GM12878 (cell line): ENCODE measurements at regions not wholly inside any gene's neighbourhood (a gene's known extent, or its start where the extent isn't known, plus 50 kb on each side); places are given as distances from the start of the nearest gene placed in this dataset.
A peak's percentile ranks its signal among the peaks of the same experiment; 100 is the strongest.

Experiments
- ATAC-seq: fragments of 200-7000 bp; cut with Tn5 transposase; 3 replicates; pipeline ENCODE4 v1.9.1; 2020; ENCODE audit warnings: mild to moderate bottlenecking, moderate library complexity
- BruUV-seq: library from RNA; stranded (reverse); fragments of 400-500 nt; replicated peaks from 2 replicates; lab custom pipeline; 2021; lab: Mats Ljungman, UMichigan
- CTCF ChIA-PET: fragments of 300-600 bp; sonication (Branson Sonifier 250); formaldehyde crosslinking; extraction: SDS; loops from one replicate; lab custom pipeline; 2021; ENCODE audit warnings: inconsistent platforms; lab: Yijun Ruan, JAX
- POLR2A ChIA-PET: fragments of 350-600 bp; formaldehyde crosslinking; extraction: SDS; loops from one replicate; lab custom pipeline; 2021; ENCODE audit warnings: inconsistent platforms; lab: Charles Lee
- RAD21 ChIA-PET: fragments of 300-600 bp; sonication (Branson Sonifier 250); formaldehyde crosslinking; loops from one replicate; lab custom pipeline; 2023; ENCODE audit warnings: antibody characterized with exemption; ENCODE audit not compliant: unreplicated experiment; lab: Charles Lee
- SMC1A ChIA-PET: fragments of 300-600 bp; sonication (Branson Sonifier 250); formaldehyde crosslinking; loops from one replicate; lab custom pipeline; 2023; ENCODE audit not compliant: unreplicated experiment, uncharacterized antibody; lab: Charles Lee
- DNase-seq: peaks from one replicate; pipeline ENCODE4 v3.0.0-alpha.2; 2011; ENCODE audit warnings: low read depth, low spot score
- FAIRE-seq: peaks from 3 replicates; lab custom pipeline; 2011; peaks lifted over from hg19 to GRCh38; lab: Jason Lieb, UNC
- H2AFZ ChIP-seq: 2 replicates; pipeline ENCODE4 v1.6.0; 2011; ENCODE audit warnings: low read depth, low read length, control low read depth; ENCODE audit not compliant: control insufficient read depth
- H3K27ac ChIP-seq: 2 replicates; pipeline ENCODE4 v1.5.1; 2011; ENCODE audit warnings: control low read depth; ENCODE audit not compliant: control insufficient read depth, insufficient read depth
- H3K27me3 ChIP-seq, 2 experiments: replicated peaks in 1 of 2; 2 replicates each; pipeline versions ENCODE4 v1.6.0 to v1.6.1; 2011; ENCODE audit warnings: low read length in 1 of 2; ENCODE audit not compliant: control insufficient read depth in 2 of 2, insufficient read depth in 2 of 2
- H3K36me3 ChIP-seq, 2 experiments: 2 replicates each; pipeline ENCODE4 v1.5.1; 2011; ENCODE audit warnings: low read length in 1 of 2; ENCODE audit not compliant: control insufficient read depth in 2 of 2, insufficient read depth in 2 of 2
- H3K4me1 ChIP-seq: 2 replicates; pipeline ENCODE4 v1.6.1; 2011; ENCODE audit warnings: mild to moderate bottlenecking, low read length, moderate library complexity, mixed read lengths; ENCODE audit not compliant: control insufficient read depth, insufficient read depth
- H3K4me2 ChIP-seq: 2 replicates; pipeline ENCODE4 v1.6.0; 2011; ENCODE audit warnings: control low read depth; ENCODE audit not compliant: control insufficient read depth, insufficient read depth
- H3K4me3 ChIP-seq: fragments of 200-600 bp; sonication (generic); 2 replicates; pipeline ENCODE4 v1.5.1; 2016
- H3K79me2 ChIP-seq: 2 replicates; pipeline ENCODE4 v1.6.0; 2011; ENCODE audit warnings: low read length; ENCODE audit not compliant: control insufficient read depth, insufficient read depth
- H3K9ac ChIP-seq: 2 replicates; pipeline ENCODE4 v1.8.0; 2011; ENCODE audit warnings: low read length, control low read depth, mixed read lengths; ENCODE audit not compliant: control insufficient read depth, insufficient read depth
- H3K9me3 ChIP-seq: replicated peaks from 3 replicates; pipeline ENCODE4 v1.5.1; 2011; ENCODE audit warnings: mild to moderate bottlenecking, low read length; ENCODE audit not compliant: control insufficient read depth, insufficient read depth
- H4K20me1 ChIP-seq: 2 replicates; pipeline ENCODE4 v1.6.0; 2011; ENCODE audit not compliant: control insufficient read depth, insufficient read depth
- RELA ChIP-seq: fragments of 450-650 bp; IDR thresholded peaks from 2 replicates; pipeline ENCODE4 v1.8.0; 2014; ENCODE audit warnings: borderline replicate concordance; ENCODE audit not compliant: partially characterized antibody
- RUNX3 ChIP-seq: IDR thresholded peaks from 2 replicates; pipeline ENCODE4 v1.6.1; 2012; ENCODE audit warnings: low read length, inconsistent platforms
- SPI1 ChIP-seq: IDR thresholded peaks from 2 replicates; pipeline ENCODE4 v1.6.1; 2011; ENCODE audit warnings: low read depth, mild to moderate bottlenecking, low read length, moderate library complexity, borderline replicate concordance; ENCODE audit not compliant: insufficient read depth
- STAT1 ChIP-seq: fragments of 450-650 bp; conservative IDR thresholded peaks from 2 replicates; pipeline ENCODE4 v1.6.1; 2014; ENCODE audit warnings: antibody characterized with exemption, mild to moderate bottlenecking
- WGBS: methylation state at CpG from one replicate; pipeline ENCODE4 v1.1.6; 2016; ENCODE audit warnings: low lambda C conversion rate; ENCODE audit not compliant: insufficient replicate concordance, insufficient coverage; ENCODE audit errors: missing lambda C conversion rate; 5-methylcytosine and 5-hydroxymethylcytosine counted together
- in situ Hi-C: fragments of 300-500 bp; cut with MboI; formaldehyde crosslinking; loops from 9 replicates; pipeline ENCODE4 v1.14.3; 2018; ENCODE audit warnings: mixed read lengths
- intact Hi-C: fragments of 100-400 bp; cut with micrococcal nuclease; formaldehyde crosslinking; loops from one replicate; pipeline ENCODE4 v1.14.2; 2022; ENCODE audit not compliant: unreplicated experiment

DNA sequence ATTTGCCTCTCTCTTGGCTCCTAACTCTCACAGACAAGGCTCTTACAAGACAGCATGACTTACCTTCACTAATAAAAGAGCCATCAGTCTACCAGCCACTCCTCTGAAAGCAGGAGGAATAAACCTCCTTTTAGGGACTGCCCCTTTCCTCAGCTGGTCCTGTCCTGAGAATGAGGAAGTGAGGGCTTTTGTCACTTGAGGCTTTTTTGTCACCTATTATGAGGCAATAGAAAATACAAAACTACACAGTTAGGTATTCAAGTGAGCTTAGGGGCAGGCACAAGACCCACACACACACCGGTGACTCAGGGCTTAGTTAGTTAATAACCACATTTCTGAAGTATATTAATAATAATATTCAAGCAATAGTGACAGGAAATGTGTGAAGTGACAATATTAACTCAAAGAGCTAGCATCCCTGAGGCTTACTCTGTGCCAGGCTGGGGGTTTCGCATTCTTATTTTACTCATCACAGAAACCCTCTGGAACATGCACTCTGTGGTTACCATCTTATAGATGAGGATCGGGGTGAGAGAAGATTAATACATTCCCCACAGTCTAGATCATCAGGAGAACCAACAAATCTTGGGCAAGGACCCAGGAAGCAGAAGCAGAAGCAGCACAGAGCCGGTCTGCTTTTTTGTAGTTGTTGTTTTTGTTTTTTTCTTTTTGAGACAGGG is 379.9 kb downstream of the LIG4 start:
- ATAC-seq, result peak; percentile 74
- no peak for DNase-seq
- BruUV-seq, result no TSS peak
- in situ Hi-C loops, result no loop called here
- no peak for FAIRE-seq
- Histone ChIP-seq H2AFZ (no peak overlapping the region), H3K79me2 (no peaks in the 10 kb centered on the region), H3K4me2 (no peak overlapping the region), H3K27me3 (no peaks in the 10 kb centered on the region), H4K20me1 (no peaks in the 10 kb centered on the region), H3K36me3 (no peaks in the 10 kb centered on the region), H3K9ac (no peak overlapping the region), H3K4me1 (no peaks in the 10 kb centered on the region)
- 26% methylated on average over 4 of the region's 4 CpGs for WGBS
- ChIA-PET SMC1A (no interaction called here), POLR2A (no interaction called here)
- intact Hi-C loops, result no loop called here
- TF ChIP-seq SPI1, result peak; percentile 76; the same call in 1 of the 2 replicates
- no peak for TF ChIP-seq RELA
- TF ChIP-seq, all 136 proteins: peak for 1
- H3K9me3 ChIP-seq, result no peaks in the 10 kb centered on the region
- H3K4me3 ChIP-seq, result no peak overlapping the region
- RAD21 ChIA-PET, result no interaction called here
- CTCF ChIA-PET, result no interaction called here
- no peak overlapping the region for H3K27ac ChIP-seq

DNA sequence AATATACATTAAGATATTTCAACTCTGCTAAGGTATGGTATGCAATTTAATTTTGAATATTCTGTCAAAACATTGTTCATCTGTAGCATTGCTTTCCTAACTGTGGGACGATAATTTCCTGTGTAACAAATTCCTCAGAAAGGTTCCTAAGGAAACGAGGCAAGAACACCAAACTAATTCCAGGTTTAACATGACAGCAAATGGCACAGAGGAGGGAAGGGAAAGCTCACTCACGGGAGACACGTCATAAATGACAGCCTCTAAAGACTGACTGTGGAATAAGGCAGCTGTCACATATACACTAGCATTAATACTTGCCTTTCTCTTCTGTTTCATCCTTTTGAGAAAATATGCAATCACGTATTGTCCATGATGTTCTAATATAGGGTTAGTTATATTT is 380.6 kb downstream of the LIG4 start:
- no TSS peak for BruUV-seq
- RAD21 ChIA-PET, result no interaction called here
- H3K9ac ChIP-seq, result no peak overlapping the region
- H3K9me3 ChIP-seq, result no peaks in the 10 kb centered on the region
- H3K36me3 ChIP-seq, result no peaks in the 10 kb centered on the region
- no peaks in the 10 kb centered on the region for H4K20me1 ChIP-seq
- intact Hi-C loops (loop anchor here (5.0 kb wide), 1 partner anchor 352 kb away; no protein-coding TSS in a partner anchor), in situ Hi-C loops (no loop called here)
- no peak for TF ChIP-seq RUNX3
- TF ChIP-seq STAT1, result no peak
- 13% methylated on average over 5 of the region's 5 CpGs for WGBS
- H3K27ac ChIP-seq, result no peak overlapping the region
- no peaks in the 10 kb centered on the region for H3K4me1 ChIP-seq
- FAIRE-seq, result no peak
- H3K79me2 ChIP-seq, result no peaks in the 10 kb centered on the region
- H3K4me3 ChIP-seq, result no peak overlapping the region
- no peak for DNase-seq
- H2AFZ ChIP-seq, result no peak overlapping the region
- no peak overlapping the region for H3K4me2 ChIP-seq
- H3K27me3 ChIP-seq, result no peaks in the 10 kb centered on the region
- no peak for ATAC-seq
- POLR2A ChIA-PET, result no interaction called here
- SMC1A ChIA-PET, result no interaction called here
- CTCF ChIA-PET, result no interaction called here
